ENCODE measurements at regions not wholly inside any gene's neighbourhood (a gene's known extent, or its start where the extent isn't known, plus 50 kb on each side); places are given as distances from the start of the nearest gene placed in this dataset.
"Not testable (repeated sequence)": the region's sequence is repeated elsewhere in the genome, so short reads cannot be mapped to it uniquely, and the experiment has no call there.

DNA sequence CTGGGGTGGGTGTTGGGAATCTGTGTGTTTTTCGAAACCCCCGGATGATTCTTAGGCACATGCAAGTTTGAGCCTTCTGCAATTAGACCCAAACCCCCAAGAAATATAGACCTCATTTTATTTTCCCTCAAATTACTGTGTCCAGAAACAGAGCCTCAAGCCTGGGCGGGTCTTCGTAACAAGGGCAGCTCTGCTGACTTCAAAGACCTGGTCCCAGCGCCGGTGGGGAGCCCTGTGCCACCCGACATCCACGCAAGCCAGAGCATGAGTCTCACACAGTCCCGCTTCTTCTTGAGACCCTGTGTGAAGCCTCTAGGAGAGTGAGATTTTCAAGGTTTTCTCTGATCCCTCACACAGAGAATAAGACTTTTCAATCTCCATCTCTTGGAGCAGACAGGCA lies 397.3 kb downstream of the RPS6KC1 start:
- DNase-seq (ENCODE audit: low spot score) = no peak
- intact Hi-C loops (cut with DNase I) = no loop called here

- no peak for DNase-seq (ENCODE audit: low spot score)
Observed at GRCh38 chr1:213448776-213449175, 397.7 kb downstream of the RPS6KC1 start.

GRCh38 chr1:213452501-213452900 lies 401.5 kb downstream of the RPS6KC1 start:
- no peak for DNase-seq (ENCODE audit: low spot score)
- intact Hi-C loops (cut with DNase I) = no loop called here

More at GRCh38 chr1:213448776-213449175, 397.7 kb downstream of the RPS6KC1 start:
- intact Hi-C loops (cut with DNase I) = no loop called here

GRCh38 chr1:213457186-213457585 lies 406.1 kb downstream of the RPS6KC1 start:
- no peak for DNase-seq (ENCODE audit: low spot score)
- intact Hi-C loops (cut with DNase I) = no loop called here

DNA sequence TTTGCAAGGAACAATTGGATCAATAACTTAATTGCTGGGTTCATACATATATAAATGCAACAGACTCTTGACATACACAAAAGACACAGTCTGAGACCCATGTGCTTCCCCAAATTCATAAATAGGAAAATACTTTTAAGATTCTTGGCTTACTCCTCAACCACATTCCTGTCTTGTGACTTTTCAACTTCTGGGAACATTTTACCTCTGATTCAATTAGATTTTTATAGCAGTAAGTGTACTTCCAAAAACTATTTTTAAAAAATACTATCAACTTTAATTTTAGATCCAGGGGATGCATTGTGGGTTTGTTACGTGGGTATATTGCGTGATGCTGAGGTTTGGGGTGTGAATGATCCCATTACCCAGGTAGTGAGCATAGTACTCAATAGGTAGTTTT lies 406.7 kb downstream of the RPS6KC1 start:
- intact Hi-C loops (cut with DNase I) = no loop called here
- no peak for DNase-seq (ENCODE audit: low spot score)

- intact Hi-C loops (cut with DNase I); DNase-seq (ENCODE audit: low spot score): not testable (repeated sequence)
Observed at GRCh38 chr1:213462374-213462773, 411.3 kb downstream of the RPS6KC1 start.

GRCh38 chr1:213464786-213465460 lies 413.9 kb downstream of the RPS6KC1 start:
- intact Hi-C loops (cut with DNase I) = no loop called here
- DNase-seq (ENCODE audit: low spot score) = no peak

- no peak for DNase-seq (ENCODE audit: low spot score)
- intact Hi-C loops (cut with DNase I) = no loop called here
Observed at GRCh38 chr1:213466541-213466940, 415.5 kb downstream of the RPS6KC1 start.

DNA sequence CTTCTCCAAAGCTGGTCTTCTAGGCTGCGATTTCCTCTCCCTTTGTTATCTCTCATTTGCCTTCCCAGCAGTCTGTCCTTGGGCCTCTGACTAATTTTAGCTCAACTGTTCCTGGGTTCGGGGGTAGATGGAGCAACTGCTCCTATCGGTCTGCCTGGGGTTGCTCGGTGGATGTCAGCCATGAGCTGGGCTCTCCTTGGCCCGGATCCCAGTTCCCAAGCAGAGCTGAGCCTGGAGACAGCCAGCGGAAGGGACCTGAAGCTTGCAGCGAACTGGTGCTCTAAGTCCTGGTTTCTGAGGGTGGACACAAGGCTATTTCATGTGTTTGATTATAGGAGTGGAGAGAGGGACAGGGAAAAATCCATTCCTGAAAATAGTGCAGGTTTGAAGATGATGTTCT lies 423.0 kb downstream of the RPS6KC1 start:
- intact Hi-C loops (cut with DNase I) = no loop called here
- DNase-seq (ENCODE audit: low spot score) = no peak

- intact Hi-C loops (cut with DNase I) = no loop called here
- DNase-seq (ENCODE audit: low spot score) = no peak
Observed at GRCh38 chr1:213481395-213481794, 430.4 kb downstream of the RPS6KC1 start.

DNA sequence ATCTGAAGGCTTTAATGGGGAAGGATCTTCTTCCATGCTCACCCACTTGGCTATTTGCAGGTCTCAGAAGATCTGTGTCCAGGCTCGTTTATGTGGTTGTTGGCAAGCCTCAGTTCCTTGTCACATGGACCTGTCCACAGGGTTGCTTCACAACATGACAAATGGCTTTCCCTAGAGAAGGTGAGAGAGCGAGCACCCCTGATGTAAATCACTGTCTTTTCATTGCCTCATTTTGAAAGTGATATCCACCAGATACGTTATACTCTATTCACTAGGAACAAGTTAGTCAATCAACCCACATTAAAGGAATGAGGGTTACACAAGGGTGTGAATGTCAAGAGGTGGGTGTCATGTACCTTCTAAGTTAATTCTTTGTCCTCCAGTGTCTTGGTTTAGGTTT lies 433.3 kb downstream of the RPS6KC1 start:
- intact Hi-C loops (cut with DNase I) = no loop called here
- DNase-seq (ENCODE audit: low spot score) = no peak

GRCh38 chr1:213484758-213485157 lies 433.7 kb downstream of the RPS6KC1 start:
- DNase-seq (ENCODE audit: low spot score) = no peak
- intact Hi-C loops (cut with DNase I) = no loop called here

- intact Hi-C loops (cut with DNase I) = no loop called here
- DNase-seq (ENCODE audit: low spot score) = no peak
Observed at GRCh38 chr1:213486488-213486887, 435.4 kb downstream of the RPS6KC1 start.

GRCh38 chr1:213491468-213491867 lies 440.4 kb downstream of the RPS6KC1 start:
- intact Hi-C loops (cut with DNase I) = no loop called here
- DNase-seq (ENCODE audit: low spot score) = no peak

DNA sequence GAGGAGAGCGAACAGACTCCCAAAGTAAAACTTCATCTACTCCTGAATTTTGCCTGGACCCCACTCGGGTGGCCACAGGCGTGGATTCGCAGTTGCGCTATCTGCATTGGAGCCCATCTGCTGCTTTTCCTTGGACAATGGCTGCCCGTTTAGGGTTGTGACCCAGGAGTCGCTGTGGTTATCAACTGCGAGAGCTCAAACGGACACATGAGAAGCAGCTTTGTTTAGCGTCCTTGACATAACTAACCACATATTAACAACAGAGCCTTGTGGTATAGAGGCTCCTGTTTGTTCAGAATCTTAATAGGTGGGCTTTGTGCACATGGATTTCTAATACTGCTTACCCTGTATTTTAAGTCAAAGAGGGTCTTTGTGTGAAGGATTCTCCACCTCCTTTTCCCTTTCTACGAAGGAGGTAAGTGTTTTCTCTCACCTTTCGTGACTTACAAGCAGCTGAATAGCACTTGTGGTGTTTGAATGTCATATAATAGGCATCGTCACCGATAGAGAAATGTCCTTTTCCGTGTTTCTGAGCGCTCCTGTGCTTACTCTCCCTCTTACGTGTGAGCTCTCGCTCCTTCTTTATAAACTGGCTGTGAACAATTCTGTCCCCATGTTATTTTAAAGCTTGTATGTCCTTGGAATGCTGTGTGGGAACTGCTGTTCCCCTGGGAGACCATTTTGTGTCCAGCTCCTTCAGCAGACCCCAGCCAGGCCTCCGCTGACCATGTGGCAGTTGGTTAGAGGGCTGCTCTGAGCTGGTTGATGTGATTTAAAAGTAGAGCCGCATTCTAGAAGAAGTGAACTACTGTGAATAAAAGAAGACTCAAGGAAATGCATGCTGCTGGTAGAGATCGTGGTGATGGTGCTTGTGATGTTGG lies 441.4 kb downstream of the RPS6KC1 start:
- intact Hi-C loops (cut with DNase I) = no loop called here
- no peak for DNase-seq (ENCODE audit: low spot score)

GRCh38 chr1:213499444-213499843 lies 448.4 kb downstream of the RPS6KC1 start:
- no peak for DNase-seq (ENCODE audit: low spot score)
- intact Hi-C loops (cut with DNase I) = no loop called here

DNA sequence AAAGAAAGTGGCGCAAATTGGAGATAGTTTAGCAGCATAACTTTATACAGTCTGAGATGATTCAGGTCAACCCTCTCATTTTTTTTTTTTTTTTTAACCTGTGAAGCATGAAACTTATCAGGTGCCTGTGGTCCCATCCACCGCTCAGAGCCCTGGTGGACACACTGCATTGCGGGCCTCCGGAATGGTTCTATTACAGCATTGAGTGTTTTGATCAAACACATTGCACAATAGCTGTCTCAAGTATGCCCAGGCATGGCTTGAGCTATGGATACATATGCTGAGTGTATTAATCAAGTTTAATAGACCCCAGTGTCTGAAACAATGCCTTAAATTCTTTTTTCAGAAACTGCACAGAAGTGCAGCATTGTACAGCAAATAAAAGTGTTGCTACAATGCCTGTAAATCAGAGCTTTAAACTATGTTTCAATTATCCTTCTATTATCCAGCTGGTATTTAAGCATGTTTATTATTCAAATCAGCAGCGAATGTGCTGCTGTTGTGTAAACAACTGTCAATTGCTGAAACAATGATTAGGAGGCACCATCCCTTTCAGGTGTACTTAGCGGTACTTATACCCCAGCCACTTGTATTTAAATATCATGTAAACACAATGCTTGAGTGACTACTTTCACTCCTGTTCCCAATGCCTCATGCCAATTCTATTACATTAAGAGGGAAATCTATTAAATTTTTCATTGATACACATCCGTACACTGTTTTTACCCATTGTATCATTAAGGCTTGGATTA lies 456.6 kb downstream of the RPS6KC1 start:
- no peak for DNase-seq (ENCODE audit: low spot score)
- intact Hi-C loops (cut with DNase I) = no loop called here

DNA sequence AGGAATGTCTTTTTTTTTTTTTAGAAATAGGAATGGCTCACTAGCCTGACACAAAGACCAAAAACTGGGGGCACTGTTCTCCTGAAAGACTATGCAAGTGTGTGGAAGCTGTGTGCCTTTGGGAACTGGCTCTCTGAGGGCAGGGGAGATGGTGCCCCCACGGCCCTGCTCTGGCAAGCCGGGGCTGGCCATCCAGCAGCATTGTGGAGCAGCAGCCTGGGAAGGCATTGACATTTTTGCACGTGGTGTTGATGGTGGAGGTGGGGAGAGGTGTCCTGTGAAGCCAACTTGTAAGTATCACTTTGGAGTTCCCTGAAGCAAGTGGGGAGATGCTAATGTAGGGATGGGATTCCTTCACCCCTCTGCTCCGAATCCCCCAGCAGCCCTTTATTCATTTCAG lies 460.1 kb downstream of the RPS6KC1 start:
- intact Hi-C loops (cut with DNase I) = no loop called here
- DNase-seq (ENCODE audit: low spot score) = no peak

- no peak for DNase-seq (ENCODE audit: low spot score)
- intact Hi-C loops (cut with DNase I) = no loop called here
Observed at GRCh38 chr1:213512316-213512715, 461.3 kb downstream of the RPS6KC1 start.

- intact Hi-C loops (cut with DNase I) = no loop called here
- no peak for DNase-seq (ENCODE audit: low spot score)
Observed at GRCh38 chr1:213513006-213513405, 462.0 kb downstream of the RPS6KC1 start.

All from posterior vena cava (tissue), 2 donors.